Body of pancreas (tissue), 4 donors: ENCODE measurements at regions not wholly inside any gene's neighbourhood (a gene's known extent, or its start where the extent isn't known, plus 50 kb on each side); places are given as distances from the start of the nearest gene placed in this dataset.

Source experiments
- ATAC-seq: fragments of 150-250 bp; one replicate; pipeline ENCODE4 v1.9.1; 2016
- DNase-seq, 4 donors: peaks; one replicate each; pipeline ENCODE4 v3.0.0-alpha.2; 2019
- H3K27ac ChIP-seq, 4 donors: fragments of 200-600 bp; sonication (generic); 1 replicate in 3 of 4; 2 replicates in 1 of 4; pipeline versions ENCODE4 v1.5.1 to v1.6.1; 2016 to 2019; ENCODE audit warnings: mild to moderate bottlenecking in 1 of 4, mixed read lengths in 1 of 4, moderate library complexity in 1 of 4
- H3K27me3 ChIP-seq, 2 donors: fragments of 200-600 bp; sonication (generic); one replicate each; pipeline ENCODE4 v1.6.0; 2016; ENCODE audit warnings: mild to moderate bottlenecking in 1 of 2
- H3K36me3 ChIP-seq, 2 donors: fragments of 200-600 bp; sonication (generic); replicated peaks in 1 of 2; 2 replicates each; pipeline ENCODE4 v1.5.1; 2016; ENCODE audit warnings: low read depth in 2 of 2; ENCODE audit not compliant: insufficient read depth in 1 of 2
- H3K4me1 ChIP-seq: fragments of 200-600 bp; sonication (generic); one replicate; pipeline ENCODE4 v1.6.0; 2016
- H3K4me3 ChIP-seq, 2 donors: fragments of 200-600 bp; sonication (generic); 1 replicate in 1 of 2; 2 replicates in 1 of 2; pipeline ENCODE4 v1.5.1; 2016 to 2019
- H3K9me3 ChIP-seq, 3 donors: fragments of 200-600 bp; sonication (generic); 1 replicate in 2 of 3; 2 replicates in 1 of 3; pipeline ENCODE4 v1.5.1; 2016
- POLR2A ChIP-seq, 3 donors: fragments of 450-650 bp; IDR thresholded peaks; one replicate each; pipeline ENCODE4 v1.6.1; 2016; ENCODE audit warnings: antibody characterized with exemption in 3 of 3, mild to moderate bottlenecking in 2 of 3
- WGBS, 2 donors: methylation state at CpG; one replicate each; pipeline ENCODE4 v1.1.5; 2017; 5-methylcytosine and 5-hydroxymethylcytosine counted together
- intact Hi-C: fragments of 100-400 bp; cut with DNase I; formaldehyde crosslinking; loops from one replicate; pipeline ENCODE4 v1.15.1; 2023
- TF ChIP-seq, protein P1 (sequence below), 7 experiments: fragments of 450-650 bp in 4 of 7; fragments of 200-600 bp in 3 of 7; sonication (generic) in 3 of 7; IDR thresholded peaks; one replicate each; pipeline ENCODE4 v1.5.1; 2016 to 2019; ENCODE audit warnings: antibody characterized with exemption in 7 of 7

DNA sequence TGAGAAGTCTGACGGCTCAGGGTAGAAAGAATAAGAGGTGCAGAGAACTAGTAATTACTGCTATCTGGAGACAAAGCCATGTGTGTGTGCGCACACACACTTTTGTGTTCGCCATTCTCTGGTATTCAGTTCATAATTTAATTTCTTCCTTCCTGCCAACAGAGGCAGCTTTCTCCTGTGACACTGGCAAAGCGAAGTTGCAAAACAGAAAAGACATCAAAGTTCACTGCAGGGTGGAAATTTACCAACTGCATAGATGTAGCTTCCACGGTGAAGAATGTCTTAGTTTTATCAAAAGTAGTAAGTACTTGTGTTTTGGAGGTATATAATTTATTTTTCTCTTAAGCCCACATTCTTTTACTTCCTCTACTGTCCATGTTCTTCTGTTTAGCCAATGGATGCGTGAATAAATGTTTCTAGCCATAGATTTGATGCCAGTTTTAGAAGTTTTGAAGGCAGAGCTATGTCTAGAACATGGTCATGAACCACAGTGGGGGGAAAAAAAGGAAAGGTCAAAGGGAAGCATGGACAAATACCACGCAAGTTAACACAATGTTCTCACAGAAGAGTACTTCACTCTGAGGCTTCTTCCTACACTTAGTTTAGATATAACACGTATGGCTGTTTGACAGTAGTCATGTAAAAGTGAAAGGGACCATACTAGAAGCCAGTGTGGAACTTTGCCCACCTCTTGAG is 536.5 kb upstream of the GRIA1 start:
- no peaks in the 10 kb centered on the region for H3K4me1 ChIP-seq
- DNase-seq = no peak
- ATAC-seq = no peak
- no peak for TF ChIP-seq POLR2A (IDR thresholded peaks at IDR 0.05)
- TF ChIP-seq, protein P1, sequence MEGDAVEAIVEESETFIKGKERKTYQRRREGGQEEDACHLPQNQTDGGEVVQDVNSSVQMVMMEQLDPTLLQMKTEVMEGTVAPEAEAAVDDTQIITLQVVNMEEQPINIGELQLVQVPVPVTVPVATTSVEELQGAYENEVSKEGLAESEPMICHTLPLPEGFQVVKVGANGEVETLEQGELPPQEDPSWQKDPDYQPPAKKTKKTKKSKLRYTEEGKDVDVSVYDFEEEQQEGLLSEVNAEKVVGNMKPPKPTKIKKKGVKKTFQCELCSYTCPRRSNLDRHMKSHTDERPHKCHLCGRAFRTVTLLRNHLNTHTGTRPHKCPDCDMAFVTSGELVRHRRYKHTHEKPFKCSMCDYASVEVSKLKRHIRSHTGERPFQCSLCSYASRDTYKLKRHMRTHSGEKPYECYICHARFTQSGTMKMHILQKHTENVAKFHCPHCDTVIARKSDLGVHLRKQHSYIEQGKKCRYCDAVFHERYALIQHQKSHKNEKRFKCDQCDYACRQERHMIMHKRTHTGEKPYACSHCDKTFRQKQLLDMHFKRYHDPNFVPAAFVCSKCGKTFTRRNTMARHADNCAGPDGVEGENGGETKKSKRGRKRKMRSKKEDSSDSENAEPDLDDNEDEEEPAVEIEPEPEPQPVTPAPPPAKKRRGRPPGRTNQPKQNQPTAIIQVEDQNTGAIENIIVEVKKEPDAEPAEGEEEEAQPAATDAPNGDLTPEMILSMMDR (IDR thresholded peaks at IDR 0.05) = no peak
- intact Hi-C loops = no loop called here
- H3K9me3 ChIP-seq = no peaks in the 10 kb centered on the region
- no peak overlapping the region for H3K4me3 ChIP-seq
- no peak overlapping the region for H3K27ac ChIP-seq
- WGBS, 2 donors = 60 to 62% methylated on average over 8 of the region's 8 CpGs
- no peaks in the 10 kb centered on the region for H3K36me3 ChIP-seq
- no peaks in the 10 kb centered on the region for H3K27me3 ChIP-seq

DNA sequence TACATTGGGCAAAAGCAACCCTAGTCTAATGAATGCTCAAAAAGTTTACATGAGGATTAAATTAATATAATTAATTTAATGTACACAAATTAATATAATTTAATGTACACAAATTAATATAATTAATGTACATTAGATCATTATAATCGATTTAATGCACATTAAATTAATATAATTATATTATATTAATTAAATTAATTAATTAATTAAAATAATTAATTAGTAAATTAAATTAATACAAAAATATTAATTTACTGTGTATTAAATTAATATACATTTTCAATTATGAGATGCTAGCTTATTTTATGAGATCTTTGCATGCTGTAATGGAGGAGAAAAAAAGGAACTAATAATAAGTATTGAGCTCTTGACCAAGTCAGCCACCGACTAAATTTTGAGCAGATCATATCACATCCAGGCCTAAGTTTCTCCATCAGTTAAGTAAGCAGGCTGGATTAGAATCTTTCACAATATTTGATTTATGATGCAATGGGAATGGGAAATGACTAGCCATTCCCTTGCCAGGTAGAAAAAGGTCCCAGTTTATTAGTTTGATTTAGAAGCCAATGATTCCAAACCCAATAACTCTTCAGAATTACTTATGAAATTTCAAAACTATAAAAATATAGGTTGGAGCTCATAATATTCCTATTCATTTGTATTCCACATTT is 533.4 kb upstream of the GRIA1 start:
- WGBS, 2 donors = 61 to 65% methylated on average over 2 of the region's 2 CpGs
- intact Hi-C loops = no loop called here
- ATAC-seq = no peak

DNA sequence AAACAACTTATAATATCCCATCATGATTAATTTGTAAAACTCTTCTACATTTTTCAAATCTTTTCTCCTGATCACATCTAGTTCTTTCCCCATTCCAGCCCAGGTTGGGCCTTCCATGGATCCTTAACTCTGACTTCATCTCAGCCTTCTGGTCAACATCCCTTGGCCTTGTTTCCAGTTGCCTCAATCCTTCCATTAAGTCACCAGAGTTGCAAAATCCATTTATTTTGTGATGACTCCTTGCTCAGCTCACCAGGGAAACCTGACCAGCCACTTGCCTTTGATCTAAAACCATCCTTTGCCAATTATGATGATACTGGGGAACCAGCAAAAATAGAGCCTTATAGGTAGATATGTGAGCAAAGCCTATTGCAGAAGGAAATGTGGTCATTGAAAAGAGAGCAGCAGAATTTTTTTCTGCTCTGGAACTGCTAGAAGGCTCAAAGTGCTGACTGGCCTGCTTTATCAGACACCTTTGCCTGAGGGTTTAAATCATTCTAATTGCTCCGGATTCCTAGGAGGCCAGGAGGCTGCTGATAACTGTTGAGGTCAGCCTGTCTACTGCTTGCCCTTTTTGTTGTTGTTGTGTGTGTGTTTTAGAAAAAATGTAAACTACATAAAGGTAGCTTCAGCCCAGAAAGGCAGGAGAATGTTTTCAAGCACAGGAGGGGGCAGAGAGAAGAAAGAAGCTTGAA is 512.2 kb upstream of the GRIA1 start:
- no peak for DNase-seq
- H3K9me3 ChIP-seq = no peaks in the 10 kb centered on the region
- TF ChIP-seq, protein P1 (IDR thresholded peaks at IDR 0.05) = no peak
- TF ChIP-seq POLR2A (IDR thresholded peaks at IDR 0.05) = no peak
- H3K27me3 ChIP-seq = no peaks in the 10 kb centered on the region
- no peak overlapping the region for H3K4me3 ChIP-seq
- no peak for ATAC-seq
- no peaks in the 10 kb centered on the region for H3K4me1 ChIP-seq
- H3K36me3 ChIP-seq = no peaks in the 10 kb centered on the region
- no peak overlapping the region for H3K27ac ChIP-seq
- intact Hi-C loops = no loop called here
- 52 to 63% methylated on average over 1 of the region's 1 CpG for WGBS, 2 donors

More for the DNA sequence above, 533.4 kb upstream of the GRIA1 start:
- Histone ChIP-seq H3K4me3 (no peak overlapping the region), H3K27me3 (no peaks in the 10 kb centered on the region), H3K27ac (no peak overlapping the region), H3K9me3 (no peaks in the 10 kb centered on the region), H3K36me3 (no peaks in the 10 kb centered on the region), H3K4me1 (no peaks in the 10 kb centered on the region)
- no peak for DNase-seq
- TF ChIP-seq POLR2A (IDR thresholded peaks at IDR 0.05) = no peak
- TF ChIP-seq, protein P1 (IDR thresholded peaks at IDR 0.05) = no peak

DNA sequence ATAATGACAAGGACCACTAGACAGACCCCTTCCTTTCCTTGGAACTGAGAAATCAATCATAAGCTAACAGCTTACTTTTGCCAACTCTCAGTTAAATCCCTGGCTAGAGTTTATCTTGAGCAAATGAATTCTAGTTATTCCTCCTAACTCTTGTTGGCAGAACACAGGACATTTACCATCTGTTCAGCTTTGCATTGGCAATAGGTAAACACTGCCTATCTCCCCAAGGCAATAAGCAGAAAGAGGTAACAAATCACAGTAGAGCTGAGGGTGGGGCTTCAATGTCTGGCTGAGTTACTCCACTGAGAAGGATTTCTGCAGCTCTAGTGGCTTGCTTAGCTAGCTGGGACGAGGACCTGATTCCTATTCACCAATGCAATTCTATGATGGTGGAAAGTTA is 503.3 kb upstream of the GRIA1 start:
- DNase-seq (peak in 2 of 4 donors; percentile 30 to 40), ATAC-seq (peak; percentile 48)
- 23 to 41% methylated on average over 1 of the region's 1 CpG for WGBS, 2 donors
- H3K36me3 ChIP-seq = no peaks in the 10 kb centered on the region
- H3K4me3 ChIP-seq = no peak overlapping the region
- no peaks in the 10 kb centered on the region for H3K9me3 ChIP-seq
- peaks cover 9% of the 10 kb centered on the region for H3K4me1 ChIP-seq
- intact Hi-C loops = no loop called here
- H3K27me3 ChIP-seq = peaks cover 0 to 11% of the 10 kb centered on the region in 2 donors
- no peak overlapping the region for H3K27ac ChIP-seq
- TF ChIP-seq, protein P1 (IDR thresholded peaks at IDR 0.05) = no peak
- no peak for TF ChIP-seq POLR2A (IDR thresholded peaks at IDR 0.05)
